SK-N-MC (cell line): ENCODE measurements at regions not wholly inside any gene's neighbourhood (a gene's known extent, or its start where the extent isn't known, plus 50 kb on each side); places are given as distances from the start of the nearest gene placed in this dataset.

Experiments used
- DNase-seq: peaks from one replicate; pipeline ENCODE4 v3.0.0-alpha.2; 2011; ENCODE audit warnings: low read depth, low spot score
- H3K27ac ChIP-seq: fragments of 200-600 bp; sonication (generic); 2 replicates; pipeline ENCODE4 v1.5.1; 2016; ENCODE audit warnings: mixed run types
- H3K36me3 ChIP-seq: fragments of 200-600 bp; sonication (generic); 2 replicates; pipeline ENCODE4 v1.6.1; 2017; ENCODE audit warnings: antibody characterized with exemption, low read length, mixed read lengths; ENCODE audit not compliant: insufficient read depth
- H3K4me3 ChIP-seq: fragments of 200-600 bp; sonication (generic); 2 replicates; pipeline ENCODE4 v1.5.1; 2016
- H3K9ac ChIP-seq: fragments of 200-600 bp; sonication (generic); 2 replicates; pipeline ENCODE4 v1.8.0; 2017; ENCODE audit warnings: mixed run types, mixed read lengths; ENCODE audit not compliant: insufficient read length
- H3K9me3 ChIP-seq: fragments of 200-600 bp; sonication (generic); 2 replicates; pipeline ENCODE4 v1.6.1; 2017; ENCODE audit warnings: low read depth, mild to moderate bottlenecking, antibody characterized with exemption, low read length, moderate library complexity, mixed read lengths
- EZH2 ChIP-seq: fragments of 200-600 bp; sonication (generic); IDR thresholded peaks from one replicate; pipeline ENCODE4 v1.6.1; 2017; ENCODE audit warnings: antibody characterized with exemption
- FOXP2 ChIP-seq: optimal IDR thresholded peaks from 2 replicates; pipeline ENCODE3; 2011; ENCODE audit warnings: mild to moderate bottlenecking, moderate library complexity; ENCODE audit not compliant: insufficient read depth; ENCODE audit errors: extremely low read length, control extremely low read depth
- POLR2AphosphoS5 ChIP-seq: IDR thresholded peaks from 2 replicates; pipeline ENCODE4 v1.6.1; 2012; ENCODE audit warnings: mild to moderate bottlenecking, low read depth, low read length, borderline replicate concordance

- H3K36me3 ChIP-seq = no peaks in the 10 kb centered on the region
- H3K9ac ChIP-seq = no peak overlapping the region
- H3K9me3 ChIP-seq = no peaks in the 10 kb centered on the region
- TF ChIP-seq EZH2 = no peak
- TF ChIP-seq FOXP2 = no peak
- TF ChIP-seq POLR2AphosphoS5 = no peak
- no peak overlapping the region for H3K27ac ChIP-seq
- no peak overlapping the region for H3K4me3 ChIP-seq
- DNase-seq = no peak
These were observed 69.9 kb downstream of the ARHGEF18 start for GRCh38 chr19:7418596-7418995.

GRCh38 chr19:7419153-7419552 lies 69.7 kb downstream of the PEX11G start:
- Histone ChIP-seq H3K36me3 (no peaks in the 10 kb centered on the region), H3K9me3 (no peaks in the 10 kb centered on the region), H3K27ac (no peak overlapping the region), H3K4me3 (no peak overlapping the region), H3K9ac (no peak overlapping the region)
- TF ChIP-seq POLR2AphosphoS5 (no peak), FOXP2 (no peak), EZH2 (no peak)
- no peak for DNase-seq

GRCh38 chr19:7419777-7420439 lies 68.9 kb downstream of the PEX11G start:
- H3K9me3 ChIP-seq = no peaks in the 10 kb centered on the region
- DNase-seq = no peak
- H3K27ac ChIP-seq = no peak overlapping the region
- H3K4me3 ChIP-seq = no peak overlapping the region
- H3K36me3 ChIP-seq = no peaks in the 10 kb centered on the region
- no peak overlapping the region for H3K9ac ChIP-seq
- TF ChIP-seq FOXP2 = no peak
- TF ChIP-seq EZH2 = no peak
- no peak for TF ChIP-seq POLR2AphosphoS5

- Histone ChIP-seq H3K27ac (no peak overlapping the region), H3K9ac (no peak overlapping the region), H3K36me3 (no peaks in the 10 kb centered on the region), H3K9me3 (no peaks in the 10 kb centered on the region), H3K4me3 (no peak overlapping the region)
- TF ChIP-seq EZH2 = no peak
- no peak for TF ChIP-seq FOXP2
- no peak for TF ChIP-seq POLR2AphosphoS5
- DNase-seq = no peak
These were observed 66.7 kb downstream of the PEX11G start for GRCh38 chr19:7421941-7422744.
